ENCODE measurements at regions not wholly inside any gene's neighbourhood (a gene's known extent, or its start where the extent isn't known, plus 50 kb on each side); places are given as distances from the start of the nearest gene placed in this dataset.

DNA sequence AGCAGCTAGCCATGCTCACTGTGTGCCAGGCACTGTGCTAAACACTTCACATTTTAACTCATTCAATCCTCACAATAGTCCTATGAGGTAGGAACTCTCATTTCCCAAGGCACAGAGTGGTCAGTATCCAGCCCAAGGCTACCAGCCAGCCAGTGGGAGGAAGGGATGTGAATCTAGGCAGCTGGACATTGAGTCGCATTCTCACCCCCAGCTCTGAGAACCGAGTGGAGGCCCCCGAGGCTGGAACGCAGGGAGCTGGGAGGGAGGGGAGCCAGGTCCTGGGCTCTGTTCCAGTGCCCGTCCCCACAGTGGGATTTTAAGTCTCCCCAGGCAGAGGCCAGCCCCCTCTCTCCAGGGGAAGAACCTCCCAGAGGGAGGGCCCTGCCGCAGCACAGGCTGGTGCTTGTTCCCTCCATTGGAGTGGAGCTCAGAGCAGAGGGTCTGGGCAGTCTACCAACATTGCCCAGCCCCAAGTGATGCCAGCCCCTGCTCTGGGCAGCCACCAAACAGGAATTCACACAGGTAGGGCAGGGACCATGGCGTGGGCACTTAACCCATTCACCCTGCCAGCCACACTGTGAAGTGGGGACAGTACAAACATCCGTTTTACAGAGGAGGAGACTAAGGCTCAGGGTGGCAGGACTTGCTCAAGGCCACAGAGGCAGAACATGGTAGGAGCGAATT, 131.3 kb downstream of the CEBPB start:
- peaks cover 11% of the 10 kb centered on the region for H3K4me1 Mint-ChIP-seq (ENCODE audit: low read depth)
- TF ChIP-seq, protein P1, sequence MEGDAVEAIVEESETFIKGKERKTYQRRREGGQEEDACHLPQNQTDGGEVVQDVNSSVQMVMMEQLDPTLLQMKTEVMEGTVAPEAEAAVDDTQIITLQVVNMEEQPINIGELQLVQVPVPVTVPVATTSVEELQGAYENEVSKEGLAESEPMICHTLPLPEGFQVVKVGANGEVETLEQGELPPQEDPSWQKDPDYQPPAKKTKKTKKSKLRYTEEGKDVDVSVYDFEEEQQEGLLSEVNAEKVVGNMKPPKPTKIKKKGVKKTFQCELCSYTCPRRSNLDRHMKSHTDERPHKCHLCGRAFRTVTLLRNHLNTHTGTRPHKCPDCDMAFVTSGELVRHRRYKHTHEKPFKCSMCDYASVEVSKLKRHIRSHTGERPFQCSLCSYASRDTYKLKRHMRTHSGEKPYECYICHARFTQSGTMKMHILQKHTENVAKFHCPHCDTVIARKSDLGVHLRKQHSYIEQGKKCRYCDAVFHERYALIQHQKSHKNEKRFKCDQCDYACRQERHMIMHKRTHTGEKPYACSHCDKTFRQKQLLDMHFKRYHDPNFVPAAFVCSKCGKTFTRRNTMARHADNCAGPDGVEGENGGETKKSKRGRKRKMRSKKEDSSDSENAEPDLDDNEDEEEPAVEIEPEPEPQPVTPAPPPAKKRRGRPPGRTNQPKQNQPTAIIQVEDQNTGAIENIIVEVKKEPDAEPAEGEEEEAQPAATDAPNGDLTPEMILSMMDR (IDR thresholded peaks at IDR 0.05) = no peak
- H3K27me3 Mint-ChIP-seq = peaks cover 16% of the 10 kb centered on the region
- H3K4me3 Mint-ChIP-seq = no peak overlapping the region
- intact Hi-C loops (cut with micrococcal nuclease) = no loop called here
- DNase-seq (no peak), ATAC-seq (no peak)
- H3K9me3 Mint-ChIP-seq = no peaks in the 10 kb centered on the region
- no peaks in the 10 kb centered on the region for H3K36me3 Mint-ChIP-seq (ENCODE audit: low read depth)
- ChIA-PET POLR2A (no interaction called here), CTCF (no interaction called here)
- no peak overlapping the region for H3K27ac Mint-ChIP-seq

DNA sequence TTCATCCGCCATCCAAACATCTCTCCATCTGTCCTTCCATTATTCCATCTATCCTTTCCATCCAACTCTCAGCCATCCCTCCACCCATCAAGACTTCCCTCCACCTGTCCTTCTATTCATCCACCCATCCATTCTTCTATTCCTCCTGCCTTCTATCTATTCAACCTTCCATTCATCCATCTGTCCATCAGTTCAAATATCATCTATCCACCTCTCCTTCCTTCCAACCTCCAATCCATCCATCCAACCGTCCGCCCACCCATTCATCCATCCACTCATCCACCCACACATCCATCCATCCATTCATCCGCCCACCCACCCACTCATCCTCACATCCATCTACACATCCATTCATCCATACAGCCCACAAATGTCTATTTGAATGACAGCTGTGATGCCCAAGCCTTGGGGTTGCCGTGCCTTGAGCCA, 132.1 kb downstream of the CEBPB start:
- ATAC-seq = no peak
- Mint-ChIP-seq H3K27me3 (peaks cover 16% of the 10 kb centered on the region), H3K36me3 (ENCODE audit: low read depth) (no peaks in the 10 kb centered on the region), H3K9me3 (no peaks in the 10 kb centered on the region), H3K4me3 (no peak overlapping the region), H3K4me1 (ENCODE audit: low read depth) (peaks cover 11% of the 10 kb centered on the region), H3K27ac (no peak overlapping the region)
- CTCF ChIA-PET = no interaction called here
- TF ChIP-seq, protein P1 (IDR thresholded peaks at IDR 0.05) = no peak
- intact Hi-C loops (cut with micrococcal nuclease) = no loop called here
- no peak for DNase-seq
- POLR2A ChIA-PET = no interaction called here

DNA sequence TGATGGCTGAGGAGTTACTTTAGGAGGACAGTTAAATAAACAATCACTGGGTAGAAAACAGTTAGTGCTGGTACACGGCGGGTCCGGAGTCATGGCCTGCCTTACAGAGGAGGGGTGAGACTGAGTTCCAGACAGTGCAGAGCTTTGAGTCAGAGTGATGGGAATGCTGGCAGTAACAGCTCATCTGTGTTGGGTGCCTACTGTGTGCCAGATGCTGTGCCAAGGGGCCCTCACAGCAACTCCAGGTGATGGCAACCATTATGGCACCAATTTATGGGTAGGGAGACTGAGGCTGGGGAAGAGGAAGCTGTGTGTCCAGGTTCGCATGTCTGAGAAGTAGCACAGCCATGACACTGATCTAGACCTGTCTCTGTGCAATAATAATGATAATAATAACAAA, 132.6 kb downstream of the CEBPB start:
- Mint-ChIP-seq H3K9me3 (no peaks in the 10 kb centered on the region), H3K4me1 (ENCODE audit: low read depth) (peaks cover 11% of the 10 kb centered on the region), H3K27ac (no peak overlapping the region), H3K36me3 (ENCODE audit: low read depth) (no peaks in the 10 kb centered on the region), H3K27me3 (peaks cover 13% of the 10 kb centered on the region), H3K4me3 (no peak overlapping the region)
- intact Hi-C loops (cut with micrococcal nuclease) = no loop called here
- ChIA-PET CTCF (no interaction called here), POLR2A (no interaction called here)
- DNase-seq (no peak), ATAC-seq (no peak)
- TF ChIP-seq, protein P1 (IDR thresholded peaks at IDR 0.05) = no peak

DNA sequence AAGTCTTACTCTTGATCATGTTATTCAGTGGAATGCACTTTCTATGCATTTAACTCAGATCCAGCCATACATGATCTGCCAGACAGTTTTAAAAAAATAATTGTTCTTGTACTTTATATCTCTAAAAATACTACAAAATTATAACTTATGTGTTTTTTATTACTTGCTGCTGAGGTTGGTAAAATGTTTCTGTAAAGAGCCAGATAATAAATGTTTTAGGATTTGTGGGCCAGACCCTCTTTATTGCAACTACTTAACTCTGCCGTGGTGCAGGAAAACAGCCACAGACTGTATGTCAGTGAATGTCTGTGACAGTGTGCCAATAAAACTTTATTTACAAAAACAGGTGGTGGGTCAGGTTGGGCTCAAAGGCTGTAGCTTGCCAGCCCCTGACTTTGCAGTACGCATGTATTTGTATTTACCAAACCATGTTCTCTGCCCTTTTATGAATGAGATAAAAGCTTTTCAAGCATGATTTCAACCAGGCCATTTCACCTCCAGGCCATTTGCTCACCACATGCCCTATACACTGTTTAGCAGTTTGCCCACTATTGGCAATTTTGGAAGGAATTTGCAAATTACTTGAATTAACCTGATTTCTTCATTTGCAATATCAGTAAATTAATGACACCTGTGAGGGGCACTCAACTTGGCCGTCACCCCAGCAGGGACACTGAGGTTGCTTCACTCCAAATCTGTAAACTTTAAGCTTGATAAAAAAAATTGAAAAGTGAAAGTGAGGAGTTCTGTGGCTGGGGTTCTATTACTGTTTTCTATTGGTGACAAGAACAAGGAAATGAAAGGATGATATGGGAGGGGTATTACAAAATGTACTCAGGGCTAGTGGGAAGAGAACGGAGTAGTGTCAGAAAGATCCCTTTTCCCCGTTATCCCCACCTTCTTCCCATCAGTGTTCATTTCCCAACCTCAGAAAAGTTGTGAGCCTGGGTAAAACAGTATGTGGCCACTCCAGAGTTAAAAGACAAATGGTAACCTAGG, 133.4 kb downstream of the CEBPB start:
- DNase-seq (no peak), ATAC-seq (no peak)
- Mint-ChIP-seq H3K27me3 (peaks cover 8% of the 10 kb centered on the region), H3K4me3 (no peak overlapping the region), H3K9me3 (no peaks in the 10 kb centered on the region), H3K4me1 (ENCODE audit: low read depth) (peaks cover 4% of the 10 kb centered on the region), H3K36me3 (ENCODE audit: low read depth) (no peaks in the 10 kb centered on the region), H3K27ac (no peak overlapping the region)
- ChIA-PET CTCF (no interaction called here), POLR2A (no interaction called here)
- TF ChIP-seq, protein P1 (IDR thresholded peaks at IDR 0.05) = no peak
- intact Hi-C loops (cut with micrococcal nuclease) = no loop called here

DNA sequence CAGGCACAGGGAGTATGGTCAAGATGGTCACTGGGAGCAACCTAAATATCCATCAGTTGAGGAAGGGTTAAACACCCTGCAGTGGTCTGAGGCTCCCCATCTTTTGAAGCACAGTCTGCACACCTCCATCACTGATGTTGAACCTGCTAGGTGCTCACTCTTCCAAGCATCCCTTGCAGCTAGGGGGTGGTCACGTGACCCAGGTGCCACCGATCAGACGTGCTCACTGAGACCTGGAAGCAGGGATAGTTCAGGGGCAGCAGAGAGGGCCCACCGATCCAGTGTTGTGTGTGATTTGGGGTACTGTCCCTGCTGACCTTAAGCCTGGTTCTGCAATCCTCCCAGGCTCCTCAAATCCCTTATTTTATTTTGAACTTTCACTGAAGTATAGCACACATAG, 134.6 kb downstream of the CEBPB start:
- POLR2A ChIA-PET = interaction anchor here (0.5 kb wide), 1 partner anchor 212 kb away, joined by 3 read pairs; no protein-coding TSS in a partner anchor

More for the DNA sequence above, 134.6 kb downstream of the CEBPB start:
- intact Hi-C loops (cut with micrococcal nuclease) = no loop called here
- Mint-ChIP-seq H3K9me3 (no peaks in the 10 kb centered on the region), H3K4me3 (no peak overlapping the region), H3K27ac (no peak overlapping the region), H3K27me3 (peaks cover 9% of the 10 kb centered on the region), H3K36me3 (ENCODE audit: low read depth) (no peaks in the 10 kb centered on the region), H3K4me1 (ENCODE audit: low read depth) (peaks cover 4% of the 10 kb centered on the region)
- ATAC-seq (no peak), DNase-seq (no peak)
- TF ChIP-seq, protein P1 (IDR thresholded peaks at IDR 0.05) = no peak
- CTCF ChIA-PET = no interaction called here
